ENCODE measurements at regions not wholly inside any gene's neighbourhood (a gene's known extent, or its start where the extent isn't known, plus 50 kb on each side); places are given as distances from the start of the nearest gene placed in this dataset.
"Not testable (repeated sequence)": the region's sequence is repeated elsewhere in the genome, so short reads cannot be mapped to it uniquely, and the experiment has no call there.

DNA sequence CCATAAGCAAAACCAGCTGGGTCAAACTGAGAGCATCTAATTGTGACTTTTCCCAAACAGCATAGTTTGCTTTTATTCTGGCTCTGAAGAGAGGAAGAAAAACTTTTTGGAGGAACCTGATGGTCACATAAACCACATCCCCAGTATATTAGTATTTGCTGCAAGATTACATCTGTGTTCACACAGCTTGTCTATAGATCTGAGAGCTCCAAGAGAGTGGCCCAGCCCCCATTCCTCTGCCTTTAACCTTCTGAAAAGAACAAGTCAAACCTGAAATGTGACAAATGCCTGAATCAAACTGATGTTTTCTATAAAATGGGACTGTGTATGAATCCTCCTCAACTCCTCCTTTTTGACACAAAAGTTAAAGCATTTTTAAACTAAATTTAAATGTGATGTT is 435.2 kb downstream of the ZNF479 start:
- intact Hi-C loops (cut with DNase I): not testable (repeated sequence)

DNA sequence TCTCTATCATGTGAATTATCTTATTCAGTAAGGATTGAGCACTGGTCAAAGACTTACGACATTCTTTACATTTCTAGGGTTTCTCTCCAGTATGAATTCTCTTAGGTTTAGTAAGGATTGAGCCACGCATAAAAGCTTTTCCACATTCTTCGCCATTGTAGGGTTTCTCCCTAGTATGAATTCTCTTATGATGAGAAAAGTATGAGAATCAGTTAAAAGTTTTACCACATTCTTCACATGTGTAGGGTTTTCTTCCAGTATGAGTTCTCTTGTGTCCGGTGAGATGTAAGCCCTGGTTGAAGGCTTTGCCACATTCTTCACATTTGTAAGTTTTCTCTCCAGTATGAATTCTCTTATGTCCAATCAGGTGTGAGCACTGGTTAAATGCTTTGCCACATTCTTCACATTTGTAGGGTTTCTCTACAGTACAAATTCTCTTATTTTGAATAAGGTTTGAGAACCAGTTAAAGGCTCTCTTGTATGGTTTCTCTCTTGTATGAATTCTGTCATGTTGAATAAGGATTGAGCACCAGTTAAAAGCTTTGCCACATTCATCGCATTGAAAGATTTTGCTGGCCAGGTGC is 445.9 kb downstream of the ZNF479 start:
- DNase-seq: no peak
- Histone ChIP-seq H3K9me3 (replicated peaks in 1 of 3) (peaks cover 0 to 12% (median 4%) of the 10 kb centered on the region in 3 donors), H3K4me3 (no peak overlapping the region), H3K27me3 (no peaks in the 10 kb centered on the region), H3K36me3 (replicated peaks in 1 of 2) (no peaks in the 10 kb centered on the region), H3K4me1 (replicated peaks in 1 of 2) (no peaks in the 10 kb centered on the region), H3K27ac (no peak overlapping the region)
- intact Hi-C loops (cut with DNase I): no loop called here
- TF ChIP-seq POLR2A (IDR thresholded peaks at IDR 0.05) (no peak), CTCF (IDR thresholded peaks at IDR 0.05) (no peak)
- 64 to 81% (median 73%) methylated on average over 5 of the region's 5 CpGs for WGBS, 4 donors

More for the DNA sequence above, 435.2 kb downstream of the ZNF479 start:
- H3K36me3 ChIP-seq (replicated peaks in 1 of 2); H3K27me3 ChIP-seq; H3K4me1 ChIP-seq (replicated peaks in 1 of 2); H3K27ac ChIP-seq; H3K4me3 ChIP-seq; H3K9me3 ChIP-seq (replicated peaks in 1 of 3); DNase-seq: not testable (repeated sequence)

GRCh38 chr7:56639173-56639746 is 493.0 kb downstream of the ZNF479 start:
- intact Hi-C loops (cut with DNase I): no loop called here
- Histone ChIP-seq H3K4me3 (no peak overlapping the region), H3K4me1 (replicated peaks in 1 of 2) (no peaks in the 10 kb centered on the region), H3K36me3 (replicated peaks in 1 of 2) (no peaks in the 10 kb centered on the region), H3K27me3 (no peaks in the 10 kb centered on the region), H3K9me3 (replicated peaks in 1 of 3) (peaks cover 0 to 39% (median 4%) of the 10 kb centered on the region in 3 donors), H3K27ac (no peak overlapping the region)
- no peak for DNase-seq
- 66 to 73% (median 69%) methylated on average over 6 of the region's 6 CpGs for WGBS, 4 donors
- no peak for TF ChIP-seq CTCF (IDR thresholded peaks at IDR 0.05)
- no peak for TF ChIP-seq POLR2A (IDR thresholded peaks at IDR 0.05)

DNA sequence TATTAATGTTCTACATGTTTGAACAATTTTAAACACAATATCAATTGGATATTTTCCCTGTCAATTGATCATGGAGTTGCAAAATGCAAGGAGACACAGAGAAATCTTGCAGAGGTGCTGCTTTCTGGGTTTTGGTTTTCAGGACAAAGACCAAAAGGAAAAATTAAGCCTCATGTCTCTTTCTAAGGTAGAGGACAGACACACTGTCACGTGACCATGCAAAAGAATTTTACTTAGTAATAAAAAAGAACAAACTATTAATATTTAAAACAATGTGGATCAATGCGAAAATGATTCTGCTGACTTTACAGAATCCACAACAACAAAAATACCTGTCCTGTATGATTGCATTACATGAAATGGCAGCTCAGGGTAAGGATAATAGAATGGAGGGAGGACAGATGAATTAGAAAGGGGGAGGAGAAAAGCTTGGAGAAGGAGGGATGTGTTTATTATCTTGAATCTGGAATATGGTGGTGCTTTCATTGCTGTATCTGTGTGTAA is 493.7 kb upstream of the NUPR2 start:
- Histone ChIP-seq H3K9me3 (replicated peaks in 1 of 3) (no peaks in the 10 kb centered on the region), H3K27me3 (no peaks in the 10 kb centered on the region), H3K27ac (no peak overlapping the region), H3K36me3 (replicated peaks in 1 of 2) (no peaks in the 10 kb centered on the region), H3K4me3 (no peak overlapping the region), H3K4me1 (replicated peaks in 1 of 2) (no peaks in the 10 kb centered on the region)
- no peak for DNase-seq
- TF ChIP-seq POLR2A (IDR thresholded peaks at IDR 0.05) (no peak), CTCF (IDR thresholded peaks at IDR 0.05) (no peak)
- 34 to 56% (median 43%) methylated on average over 2 of the region's 2 CpGs for WGBS, 4 donors
- intact Hi-C loops (cut with DNase I): no loop called here

DNA sequence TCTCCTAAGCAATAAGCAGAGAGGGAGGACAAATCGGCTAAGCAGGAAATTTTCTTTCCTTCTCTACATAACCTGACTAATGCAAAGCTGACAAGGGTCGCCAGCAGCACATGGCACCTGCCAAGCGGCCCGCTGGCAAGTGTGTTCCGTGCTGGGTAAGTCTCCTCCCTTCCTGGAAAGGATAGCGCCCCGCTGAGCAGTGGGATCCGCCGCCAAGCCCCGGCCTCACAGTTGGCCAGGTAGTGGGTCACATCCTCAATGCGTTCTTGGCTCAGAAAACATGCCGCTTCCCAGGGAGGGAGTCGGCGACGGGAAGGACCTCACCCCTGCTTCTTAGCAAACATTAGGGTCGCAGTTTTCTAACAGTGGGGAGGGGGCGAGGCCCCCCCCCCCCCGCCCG is 488.9 kb upstream of the NUPR2 start:
- WGBS, 4 donors: 56 to 89% (median 59%) methylated on average over 5 to 19 of the region's 19 CpGs
- Histone ChIP-seq H3K4me3 (no peak overlapping the region), H3K4me1 (replicated peaks in 1 of 2) (no peaks in the 10 kb centered on the region), H3K27me3 (no peaks in the 10 kb centered on the region), H3K27ac (no peak overlapping the region), H3K9me3 (replicated peaks in 1 of 3) (no peaks in the 10 kb centered on the region), H3K36me3 (replicated peaks in 1 of 2) (no peaks in the 10 kb centered on the region)
- intact Hi-C loops (cut with DNase I): no loop called here
- TF ChIP-seq CTCF (IDR thresholded peaks at IDR 0.05): no peak
- no peak for TF ChIP-seq POLR2A (IDR thresholded peaks at IDR 0.05)
- DNase-seq: no peak
